IPS DF 6.9 (cell line): ENCODE measurements at regions not wholly inside any gene's neighbourhood (a gene's known extent, or its start where the extent isn't known, plus 50 kb on each side); places are given as distances from the start of the nearest gene placed in this dataset.
"Not testable (repeated sequence)": the region's sequence is repeated elsewhere in the genome, so short reads cannot be mapped to it uniquely, and the experiment has no call there.

Source experiments
- DNase-seq: peaks from one replicate; pipeline ENCODE4 v3.0.0-alpha.2; 2013; ENCODE audit warnings: low read depth, low spot score
- H3K27ac ChIP-seq: one replicate; pipeline ENCODE4 v1.5.1; 2013; ENCODE audit warnings: low read length, control low read depth
- H3K27me3 ChIP-seq: 2 replicates; pipeline ENCODE4 v1.6.1; 2013; ENCODE audit warnings: mild to moderate bottlenecking, low read length; ENCODE audit not compliant: control insufficient read depth, insufficient read depth
- H3K36me3 ChIP-seq: 2 replicates; pipeline ENCODE4 v1.6.1; 2013; ENCODE audit warnings: low read length; ENCODE audit not compliant: control insufficient read depth, insufficient read depth
- H3K4me1 ChIP-seq: 2 replicates; pipeline ENCODE4 v1.6.1; 2013; ENCODE audit warnings: low read length; ENCODE audit not compliant: control insufficient read depth, insufficient read depth
- H3K4me3 ChIP-seq: 2 replicates; pipeline ENCODE4 v1.5.1; 2013; ENCODE audit warnings: mild to moderate bottlenecking, low read length
- H3K9me3 ChIP-seq: 2 replicates; pipeline ENCODE4 v1.6.1; 2013; ENCODE audit warnings: low read length, inconsistent platforms; ENCODE audit not compliant: control insufficient read depth, insufficient read depth
- WGBS: extraction: QIAGEN DNeasy Blood & Tissue Kit; methylation state at CpG from one replicate; pipeline ENCODE4 v1.1.7; 2013; ENCODE audit warnings: mixed read lengths, missing lambda C conversion rate; ENCODE audit not compliant: insufficient read length, insufficient coverage; 5-methylcytosine and 5-hydroxymethylcytosine counted together

DNA sequence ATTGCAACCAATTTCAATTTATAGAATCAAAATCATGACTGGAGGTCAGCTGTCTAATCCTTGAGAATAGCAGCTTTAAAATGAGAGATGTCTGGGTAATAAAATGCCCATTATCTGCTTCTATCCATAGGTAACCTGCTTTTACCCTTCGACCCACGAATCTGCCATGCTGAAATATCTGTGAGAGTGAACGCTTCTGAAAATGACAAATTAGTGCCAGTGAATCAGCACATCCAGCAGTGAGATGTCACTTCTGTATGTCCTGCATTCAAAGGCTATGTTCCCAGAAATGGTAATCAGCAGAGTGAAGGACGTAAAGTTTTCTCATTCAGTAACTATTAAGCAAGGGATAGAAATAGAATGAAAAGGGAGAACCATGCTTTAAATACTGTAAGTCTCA is 532.4 kb upstream of the ITGA1 start:
- H3K27me3 ChIP-seq, result no peaks in the 10 kb centered on the region
- no peaks in the 10 kb centered on the region for H3K4me1 ChIP-seq
- no peak overlapping the region for H3K27ac ChIP-seq
- no peaks in the 10 kb centered on the region for H3K36me3 ChIP-seq
- no peaks in the 10 kb centered on the region for H3K9me3 ChIP-seq
- H3K4me3 ChIP-seq, result no peak overlapping the region
- no CpG with 5 or more reads among the region's 4 CpGs for WGBS
- no peak for DNase-seq

DNA sequence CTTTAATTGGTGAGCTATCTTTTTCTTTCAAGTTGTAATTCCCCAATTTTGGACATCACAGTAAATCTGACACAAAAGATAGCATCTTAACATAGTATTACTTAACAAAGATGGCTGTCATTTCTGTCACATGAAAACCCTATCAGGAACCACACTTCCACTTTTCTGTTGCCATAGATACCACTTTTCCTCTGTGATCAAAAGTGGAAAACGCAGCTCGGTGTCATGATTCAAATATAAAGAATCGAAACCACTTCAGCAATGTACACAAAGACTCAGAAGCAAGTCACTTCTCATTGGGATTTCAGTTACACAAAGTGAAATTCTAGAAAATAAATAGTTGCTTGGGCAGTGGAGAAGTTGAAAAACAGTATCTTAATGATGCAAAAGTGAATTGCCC is 524.9 kb upstream of the ITGA1 start:
- no CpG with 5 or more reads among the region's 3 CpGs for WGBS

GRCh38 chr5:52269401-52269800 is 518.3 kb upstream of the ITGA1 start:
- no CpG with 5 or more reads among the region's 1 CpG for WGBS
- Histone ChIP-seq H3K36me3 (no peaks in the 10 kb centered on the region), H3K4me3 (no peak overlapping the region), H3K27me3 (no peaks in the 10 kb centered on the region), H3K27ac (no peak overlapping the region), H3K4me1 (no peaks in the 10 kb centered on the region), H3K9me3 (no peaks in the 10 kb centered on the region)
- DNase-seq, result no peak

More for the DNA sequence above, 524.9 kb upstream of the ITGA1 start:
- H3K36me3 ChIP-seq, result no peaks in the 10 kb centered on the region
- H3K27me3 ChIP-seq, result no peaks in the 10 kb centered on the region
- H3K27ac ChIP-seq, result no peak overlapping the region
- DNase-seq, result no peak
- H3K9me3 ChIP-seq, result no peaks in the 10 kb centered on the region
- H3K4me3 ChIP-seq, result no peak overlapping the region
- H3K4me1 ChIP-seq, result no peaks in the 10 kb centered on the region

GRCh38 chr5:52269859-52270258 is 517.9 kb upstream of the ITGA1 start:
- Histone ChIP-seq H3K4me1 (no peaks in the 10 kb centered on the region), H3K4me3 (no peak overlapping the region), H3K27ac (no peak overlapping the region), H3K9me3 (no peaks in the 10 kb centered on the region), H3K36me3 (no peaks in the 10 kb centered on the region), H3K27me3 (no peaks in the 10 kb centered on the region)
- no CpG with 5 or more reads among the region's 4 CpGs for WGBS
- DNase-seq, result no peak

DNA sequence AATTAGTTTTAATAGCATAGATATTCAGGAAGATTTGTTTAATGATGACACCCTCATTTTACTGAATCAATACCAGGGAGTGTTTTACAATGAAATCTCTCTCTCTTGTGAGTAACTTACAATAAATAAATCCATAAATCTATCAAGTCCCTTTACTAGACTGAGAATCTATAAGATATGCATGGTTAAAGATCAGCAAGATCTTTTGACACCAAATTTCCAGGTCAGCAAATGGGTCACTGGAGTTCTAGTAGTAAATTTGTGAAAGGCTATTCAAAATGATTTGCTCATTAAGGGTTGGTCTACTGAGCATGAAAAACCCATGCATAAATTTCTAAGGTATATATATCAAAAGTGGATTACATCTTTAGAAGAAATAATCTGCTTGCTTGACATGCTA is 512.1 kb upstream of the ITGA1 start:
- Histone ChIP-seq H3K4me3 (no peak overlapping the region), H3K4me1 (no peaks in the 10 kb centered on the region), H3K9me3 (no peaks in the 10 kb centered on the region), H3K27me3 (no peaks in the 10 kb centered on the region), H3K36me3 (no peaks in the 10 kb centered on the region), H3K27ac (no peak overlapping the region)
- no peak for DNase-seq

DNA sequence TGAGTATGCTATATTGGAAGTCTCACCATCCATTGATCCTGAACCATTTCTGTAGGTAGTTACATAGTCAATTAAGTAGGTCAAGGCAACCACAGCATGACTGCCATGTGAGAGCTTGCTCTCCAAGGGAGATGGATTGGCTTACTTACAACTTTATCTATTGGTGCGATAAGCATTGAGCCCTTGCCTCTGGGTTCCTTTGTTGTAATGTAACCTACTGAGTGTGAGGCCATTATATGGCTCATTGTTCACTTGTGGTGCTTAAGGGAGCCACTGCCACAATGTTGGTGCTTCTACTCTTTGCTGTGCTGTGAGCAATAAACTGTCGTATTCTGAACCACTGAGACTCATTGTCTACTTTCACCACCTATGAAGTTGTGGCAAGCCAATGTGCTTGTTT is 510.6 kb upstream of the ITGA1 start:
- DNase-seq, result no peak
- no peaks in the 10 kb centered on the region for H3K27me3 ChIP-seq
- no peaks in the 10 kb centered on the region for H3K36me3 ChIP-seq
- H3K4me1 ChIP-seq, result no peaks in the 10 kb centered on the region
- no peaks in the 10 kb centered on the region for H3K9me3 ChIP-seq
- H3K4me3 ChIP-seq, result no peak overlapping the region
- WGBS, result no CpG with 5 or more reads among the region's 2 CpGs
- H3K27ac ChIP-seq, result no peak overlapping the region

DNA sequence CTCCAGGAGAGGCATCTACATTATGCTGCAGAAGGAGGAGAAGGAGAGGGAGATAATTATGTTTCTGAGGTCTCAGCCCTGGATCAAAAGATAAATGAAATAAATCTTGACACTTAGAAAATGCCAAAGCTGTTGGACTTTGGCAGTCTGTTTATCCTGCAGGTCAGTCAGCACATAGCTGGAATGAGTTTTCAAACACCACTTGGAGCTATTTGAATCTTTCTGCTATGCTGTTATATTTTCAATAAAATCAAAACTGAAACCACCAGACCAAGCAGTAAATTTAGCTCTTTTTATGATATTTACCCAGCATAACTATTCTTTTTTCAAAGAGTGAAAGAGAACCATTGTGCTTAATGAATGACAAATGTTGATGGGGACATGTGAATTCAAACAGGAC is 505.1 kb upstream of the ITGA1 start:
- DNase-seq, result no peak
- no peak overlapping the region for H3K4me3 ChIP-seq
- H3K9me3 ChIP-seq, result no peaks in the 10 kb centered on the region
- no peaks in the 10 kb centered on the region for H3K27me3 ChIP-seq
- H3K4me1 ChIP-seq, result no peaks in the 10 kb centered on the region
- no peak overlapping the region for H3K27ac ChIP-seq
- no peaks in the 10 kb centered on the region for H3K36me3 ChIP-seq

DNA sequence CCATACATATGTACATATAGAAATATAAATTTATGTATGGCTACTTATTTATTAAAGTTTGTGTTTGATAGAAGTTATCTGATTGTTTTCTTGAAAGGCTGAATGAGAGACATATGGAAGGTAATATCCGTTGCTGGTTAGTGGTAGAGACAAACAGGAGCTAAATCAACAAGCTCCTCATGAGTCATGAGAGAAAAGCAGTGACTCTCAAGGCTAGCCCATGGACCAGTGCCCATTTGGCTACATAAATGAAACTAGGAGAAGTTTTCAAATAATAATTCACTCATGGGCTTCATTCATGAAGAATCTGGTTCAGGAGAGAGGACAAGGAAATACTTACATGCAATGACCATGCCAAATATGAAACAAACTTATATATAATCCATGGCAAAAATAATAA is 504.5 kb upstream of the ITGA1 start:
- H3K27ac ChIP-seq, result no peak overlapping the region
- no peaks in the 10 kb centered on the region for H3K4me1 ChIP-seq
- DNase-seq, result no peak
- H3K36me3 ChIP-seq, result no peaks in the 10 kb centered on the region
- no CpG with 5 or more reads among the region's 1 CpG for WGBS
- H3K9me3 ChIP-seq, result no peaks in the 10 kb centered on the region
- no peaks in the 10 kb centered on the region for H3K27me3 ChIP-seq
- H3K4me3 ChIP-seq, result no peak overlapping the region

- H3K9me3 ChIP-seq, result peaks cover 1% of the 10 kb centered on the region; the same call in 1 of the 2 replicates
- H3K27me3 ChIP-seq, result no peaks in the 10 kb centered on the region
- WGBS, result no CpG with 5 or more reads among the region's 2 CpGs
- no peak overlapping the region for H3K27ac ChIP-seq
- DNase-seq, result no peak
- no peaks in the 10 kb centered on the region for H3K4me1 ChIP-seq
- no peak overlapping the region for H3K4me3 ChIP-seq
- H3K36me3 ChIP-seq, result no peaks in the 10 kb centered on the region
These were observed 486.9 kb upstream of the ITGA1 start for GRCh38 chr5:52300703-52301372.

DNA sequence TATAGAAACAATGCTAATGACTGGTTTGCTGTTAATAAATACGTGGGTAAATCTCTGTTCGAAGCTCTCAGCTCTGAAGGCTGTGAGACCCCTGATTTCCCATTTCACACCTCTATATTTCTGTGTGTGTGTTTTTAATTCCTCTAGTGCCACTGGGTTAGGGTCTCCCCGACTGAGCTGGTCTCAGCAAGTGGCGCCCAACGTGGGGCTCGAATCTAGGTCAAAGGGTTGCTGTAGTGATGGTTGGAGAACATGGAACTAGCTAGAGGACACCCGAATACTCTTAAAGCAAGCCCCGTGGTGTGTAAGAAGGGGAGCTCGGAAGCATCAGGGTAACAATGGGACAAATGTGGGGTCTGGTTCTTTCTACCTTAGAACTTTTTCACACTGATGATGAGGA is 482.9 kb upstream of the ITGA1 start:
- DNase-seq, H3K9me3 ChIP-seq, H3K36me3 ChIP-seq, H3K4me1 ChIP-seq, H3K4me3 ChIP-seq, H3K27me3 ChIP-seq, H3K27ac ChIP-seq: not testable (repeated sequence)
- no CpG with 5 or more reads among the region's 9 CpGs for WGBS

GRCh38 chr5:52328220-52328806 is 459.4 kb upstream of the ITGA1 start:
- no peaks in the 10 kb centered on the region for H3K4me1 ChIP-seq
- DNase-seq, result no peak
- H3K4me3 ChIP-seq, result no peak overlapping the region
- no peaks in the 10 kb centered on the region for H3K36me3 ChIP-seq
- no peak overlapping the region for H3K27ac ChIP-seq
- H3K27me3 ChIP-seq, result no peaks in the 10 kb centered on the region
- no peaks in the 10 kb centered on the region for H3K9me3 ChIP-seq
